ENCODE measurements at regions not wholly inside any gene's neighbourhood (a gene's known extent, or its start where the extent isn't known, plus 50 kb on each side); places are given as distances from the start of the nearest gene placed in this dataset.
"Not testable (repeated sequence)": the region's sequence is repeated elsewhere in the genome, so short reads cannot be mapped to it uniquely, and the experiment has no call there.

- peak in 1 of 2 experiments; percentile 25 for DNase-seq
Observed at GRCh38 chr3:153443961-153444360, 281.9 kb downstream of the RAP2B start.

GRCh38 chr3:153445817-153446216 lies 283.8 kb downstream of the RAP2B start:
- DNase-seq, result no peak

- no peak for DNase-seq
Observed at GRCh38 chr3:153448151-153448829, 286.3 kb downstream of the RAP2B start.

GRCh38 chr3:153456833-153457545 lies 295.0 kb downstream of the RAP2B start:
- no peak for DNase-seq

GRCh38 chr3:153458881-153459280 lies 296.9 kb downstream of the RAP2B start:
- DNase-seq, result no peak

DNA sequence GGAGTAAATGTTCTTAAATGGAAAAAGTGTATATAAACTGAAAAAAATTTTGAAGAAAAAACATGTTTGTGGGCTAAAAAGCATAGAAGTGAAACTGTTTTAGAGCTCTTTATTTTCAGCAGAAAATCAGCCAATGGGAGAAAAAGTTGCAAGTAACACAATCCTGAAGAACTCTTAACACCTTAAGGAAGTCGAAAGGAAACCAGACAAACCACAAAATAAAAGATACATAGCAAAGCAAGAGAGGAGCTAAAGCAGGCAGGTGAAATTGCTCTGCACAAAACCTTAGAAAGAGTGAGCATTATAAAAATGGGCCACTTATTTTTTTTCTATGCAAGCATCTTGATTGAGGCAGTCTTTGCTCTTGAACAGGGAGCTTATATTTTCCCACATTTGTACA lies 300.5 kb downstream of the RAP2B start:
- DNase-seq, result no peak

- no peak for DNase-seq
Observed at GRCh38 chr3:153463895-153464294, 301.9 kb downstream of the RAP2B start.

GRCh38 chr3:153469162-153469561 lies 307.1 kb downstream of the RAP2B start:
- DNase-seq, result no peak

GRCh38 chr3:153484842-153485241 lies 322.8 kb downstream of the RAP2B start:
- DNase-seq, result no peak

DNA sequence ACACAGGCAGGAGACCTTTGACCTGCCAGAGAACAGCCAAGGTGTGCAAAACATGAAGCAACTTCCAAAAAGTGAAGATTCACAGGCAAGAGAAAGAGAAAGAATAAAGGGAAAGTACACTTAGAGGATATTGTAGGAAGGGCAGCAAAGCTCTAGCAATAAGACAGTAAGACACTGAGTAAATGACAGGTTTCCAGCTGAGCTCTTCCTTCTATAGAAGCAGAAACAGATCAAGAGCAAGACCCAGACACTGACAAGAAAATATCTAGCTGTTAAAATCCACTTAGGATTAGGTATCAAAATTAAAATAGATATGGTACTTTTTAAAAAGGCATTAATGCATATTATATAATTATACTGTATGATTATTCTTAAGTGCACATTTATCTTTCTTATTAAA lies 333.4 kb downstream of the RAP2B start:
- DNase-seq, result no peak

DNA sequence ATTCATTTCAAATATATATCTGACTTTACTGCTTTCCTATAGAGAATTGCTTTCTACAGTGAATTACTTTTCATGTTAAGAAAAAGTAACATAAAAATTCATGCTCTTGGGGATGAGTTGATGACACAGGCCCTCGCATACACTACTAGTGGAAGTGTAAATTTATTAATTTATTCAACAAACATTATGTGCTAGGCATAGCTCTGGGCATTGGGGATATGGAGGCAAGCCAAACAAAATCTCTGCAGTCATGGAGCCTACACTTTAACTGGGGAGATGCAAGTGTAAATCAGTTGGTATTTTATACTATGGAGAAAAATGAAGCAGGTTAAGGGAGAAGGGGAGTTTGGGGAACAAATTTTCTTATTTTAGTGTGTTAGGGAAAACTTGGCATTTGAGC lies 340.7 kb downstream of the RAP2B start:
- DNase-seq, result no peak

DNA sequence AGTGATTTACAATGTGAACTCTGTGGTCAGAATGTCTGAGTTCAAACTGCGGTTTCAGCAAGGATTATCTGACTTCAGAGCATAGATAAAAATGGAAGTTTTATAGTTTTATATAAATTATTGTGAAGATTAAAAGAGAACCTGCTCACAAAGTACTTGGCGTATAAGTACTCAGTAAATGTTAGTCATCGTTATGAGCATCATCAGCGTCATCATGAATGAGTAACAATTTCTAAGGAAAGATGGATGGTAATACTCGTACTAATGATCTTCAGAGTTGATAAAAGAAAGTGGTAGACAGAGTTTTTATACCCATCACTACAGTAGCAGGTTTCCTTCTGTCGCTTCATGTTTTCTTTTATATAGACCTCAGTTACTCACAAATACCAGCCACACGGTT lies 341.8 kb downstream of the RAP2B start:
- no peak for DNase-seq

- not testable (repeated sequence) for DNase-seq
Observed at GRCh38 chr3:153506205-153506604, 344.2 kb downstream of the RAP2B start.

DNA sequence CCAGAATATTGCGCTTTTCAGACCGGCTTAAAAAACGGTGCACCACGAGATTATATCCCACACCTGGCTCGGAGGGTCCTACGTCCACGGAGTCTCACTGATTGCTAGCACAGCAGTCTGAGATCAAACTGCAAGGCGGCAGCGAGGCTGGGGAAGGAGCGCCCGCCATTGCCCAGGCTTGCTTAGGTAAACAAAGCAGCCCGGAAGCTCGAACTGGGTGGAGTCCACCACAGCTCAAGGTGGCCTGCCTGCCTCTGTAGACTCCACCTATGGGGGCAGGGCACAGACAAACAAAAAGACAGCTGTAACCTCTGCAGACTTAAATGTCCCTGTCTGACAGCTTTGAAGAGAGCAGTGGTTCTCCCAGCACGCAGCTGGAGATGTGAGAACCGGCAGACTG lies 344.7 kb downstream of the RAP2B start:
- not testable (repeated sequence) for DNase-seq

DNA sequence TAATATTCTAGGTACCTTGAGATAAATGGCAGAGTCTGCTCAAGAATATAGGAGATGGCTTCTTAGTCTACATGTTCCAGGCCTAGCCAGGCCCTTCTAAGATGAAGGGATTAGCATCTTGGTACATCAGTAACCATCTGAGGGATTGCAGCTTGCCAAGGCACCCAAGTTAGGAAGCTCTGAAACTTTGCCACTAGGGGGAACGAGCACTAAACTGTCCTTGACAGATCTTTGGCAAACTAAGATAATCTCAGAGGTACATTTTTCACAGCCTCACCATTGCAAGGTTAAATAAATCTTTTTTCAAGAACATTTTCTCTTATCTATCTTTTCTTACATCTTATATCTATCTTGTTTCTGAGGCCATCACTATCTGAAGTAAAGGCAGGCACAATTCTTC lies 351.2 kb downstream of the RAP2B start:
- DNase-seq, result peak in 1 of 2 experiments; percentile 28

DNA sequence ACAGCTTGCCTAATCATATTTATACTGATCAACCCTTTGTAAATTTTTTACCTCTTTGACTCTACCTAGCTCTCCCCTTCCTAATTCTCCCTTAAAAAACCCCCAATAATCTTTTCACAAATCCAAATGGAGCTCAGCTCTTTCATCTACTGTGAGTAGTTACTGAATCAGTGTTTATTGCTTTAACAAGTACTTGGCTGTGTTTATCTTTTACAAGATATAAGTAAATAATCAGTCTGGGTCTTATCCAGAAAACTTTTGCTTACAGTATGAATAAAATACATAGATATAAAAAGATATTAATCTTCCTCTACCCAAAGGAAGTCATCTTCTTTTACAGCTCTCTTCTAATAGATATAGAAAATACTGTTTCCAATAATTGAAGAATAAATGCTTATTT lies 366.4 kb downstream of the RAP2B start:
- DNase-seq, result no peak

- no peak for DNase-seq
Observed at GRCh38 chr3:153539263-153539662, 377.2 kb downstream of the RAP2B start.

GRCh38 chr3:153545471-153545870 lies 383.4 kb downstream of the RAP2B start:
- DNase-seq, result no peak

- DNase-seq, result no peak
Observed at GRCh38 chr3:153547970-153548369, 385.9 kb downstream of the RAP2B start.

DNA sequence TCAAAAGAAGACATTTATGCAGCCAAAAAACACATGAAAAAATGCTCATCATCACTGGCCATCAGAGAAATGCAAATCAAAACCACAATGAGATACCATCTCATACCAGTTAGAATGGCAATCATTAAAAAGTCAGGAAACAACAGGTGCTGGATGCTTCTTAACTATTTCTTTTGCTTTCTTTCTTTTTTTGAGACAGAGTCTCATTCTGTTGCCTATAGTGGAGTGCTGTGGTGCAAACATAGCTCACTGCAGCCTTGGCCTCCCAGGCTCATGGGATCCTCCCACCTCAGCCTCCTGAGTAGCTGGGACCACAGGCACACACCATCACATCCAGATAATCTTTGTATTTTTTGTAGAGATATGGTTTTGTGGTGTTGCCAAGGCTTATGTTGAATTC lies 387.7 kb downstream of the RAP2B start:
- not testable (repeated sequence) for DNase-seq

DNA sequence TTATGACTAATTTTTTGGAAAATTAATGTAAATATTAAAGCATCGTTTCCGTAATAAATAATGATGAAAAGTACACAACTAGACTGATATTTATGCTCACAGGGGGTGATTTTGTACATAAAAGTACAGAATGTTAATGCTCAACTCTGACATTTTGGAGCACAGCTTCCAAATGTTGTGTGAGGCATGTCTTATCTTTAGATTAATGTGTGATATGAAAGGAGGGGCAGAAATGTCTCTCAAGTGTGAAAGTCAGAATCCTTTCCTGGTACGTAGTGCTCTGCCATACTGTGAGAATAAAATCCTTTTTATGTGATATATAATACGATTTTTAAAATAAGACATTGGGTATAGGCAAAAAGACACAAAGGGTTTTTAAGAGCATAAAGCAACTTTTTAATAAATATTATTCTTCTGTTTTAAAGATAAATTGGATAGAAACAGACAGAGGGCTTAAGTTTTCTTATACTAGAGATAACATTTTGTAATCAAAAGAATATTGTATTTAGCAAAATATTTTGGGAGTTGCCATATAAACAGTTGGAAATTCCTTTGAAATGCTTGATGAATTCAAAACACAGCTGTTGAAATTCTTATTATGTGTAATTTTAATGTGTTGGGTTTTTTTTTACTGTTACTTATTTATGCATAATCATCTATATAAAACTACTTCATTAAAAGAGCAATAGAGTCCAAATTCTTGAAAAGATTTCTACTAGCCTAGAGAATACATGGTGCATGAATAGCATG lies 389.7 kb downstream of the RAP2B start:
- DNase-seq, result no peak

- DNase-seq, result no peak
Observed at GRCh38 chr3:153552887-153553604, 391.0 kb downstream of the RAP2B start.

DNA sequence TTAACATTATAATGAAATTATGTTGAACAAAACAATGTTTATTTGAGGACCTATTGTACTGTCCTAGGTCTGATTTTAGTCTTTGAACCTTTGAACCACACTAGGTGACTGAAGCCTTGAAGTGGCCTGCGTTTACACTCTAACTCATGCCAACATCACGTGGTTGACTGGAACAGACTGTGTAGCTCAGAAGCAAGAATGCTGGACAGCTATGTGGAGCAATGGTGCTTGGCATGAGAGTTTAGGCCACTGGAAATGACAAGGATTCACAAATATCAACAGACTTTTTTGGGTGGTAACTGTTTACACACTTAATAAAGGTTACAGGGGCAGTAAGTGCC lies 391.5 kb downstream of the RAP2B start:
- DNase-seq, result no peak
